WTC11 (cell line): ENCODE measurements at regions not wholly inside any gene's neighbourhood (a gene's known extent, or its start where the extent isn't known, plus 50 kb on each side); places are given as distances from the start of the nearest gene placed in this dataset.

Experiments
- ATF6 ChIP-seq: sonication (generic); formaldehyde crosslinking; IDR thresholded peaks from 2 replicates; pipeline ENCODE4 v1.8.1; 2023; ENCODE audit warnings: mild to moderate bottlenecking, missing genetic modification reagents
- CTCF ChIP-seq: fragments of 200-600 bp; IDR thresholded peaks from 2 replicates; pipeline ENCODE4 v1.8.0; 2022; ENCODE audit warnings: antibody characterized with exemption
- E2F5 ChIP-seq: sonication (generic); formaldehyde crosslinking; IDR thresholded peaks from 2 replicates; pipeline ENCODE4 v1.8.1; 2022; ENCODE audit warnings: mild to moderate bottlenecking, moderate library complexity, missing genetic modification reagents
- NR2C2 ChIP-seq: sonication (generic); formaldehyde crosslinking; IDR thresholded peaks from 2 replicates; pipeline ENCODE4 v1.8.0; 2022; ENCODE audit warnings: mild to moderate bottlenecking, missing genetic modification reagents
- SMAD4 ChIP-seq: sonication (generic); formaldehyde crosslinking; IDR thresholded peaks from 2 replicates; pipeline ENCODE4 v1.8.0; 2022; ENCODE audit warnings: mild to moderate bottlenecking, missing genetic modification reagents
- TEAD1 ChIP-seq: sonication (generic); formaldehyde crosslinking; IDR thresholded peaks from 2 replicates; pipeline ENCODE4 v1.8.0; 2022; ENCODE audit warnings: mild to moderate bottlenecking, missing genetic modification reagents
- USF2 ChIP-seq: sonication (generic); formaldehyde crosslinking; IDR thresholded peaks from 2 replicates; pipeline ENCODE4 v1.8.1; 2023; ENCODE audit warnings: mild to moderate bottlenecking, missing genetic modification reagents, moderate library complexity
- ZNF138 ChIP-seq: sonication (generic); formaldehyde crosslinking; conservative IDR thresholded peaks from 2 replicates; pipeline ENCODE4 v1.8.1; 2022; ENCODE audit warnings: mild to moderate bottlenecking, moderate library complexity, missing genetic modification reagents
- TF ChIP-seq, protein P1 (sequence below): fragments of 250-450 bp; sonication (Bioruptor Pico); IDR thresholded peaks from 2 replicates; pipeline ENCODE4 v1.9.0; 2021; ENCODE audit warnings: mild to moderate bottlenecking

GRCh38 chr10:31136386-31136785 is 104.7 kb upstream of the ZNF438 start:
- TF ChIP-seq, protein P1, sequence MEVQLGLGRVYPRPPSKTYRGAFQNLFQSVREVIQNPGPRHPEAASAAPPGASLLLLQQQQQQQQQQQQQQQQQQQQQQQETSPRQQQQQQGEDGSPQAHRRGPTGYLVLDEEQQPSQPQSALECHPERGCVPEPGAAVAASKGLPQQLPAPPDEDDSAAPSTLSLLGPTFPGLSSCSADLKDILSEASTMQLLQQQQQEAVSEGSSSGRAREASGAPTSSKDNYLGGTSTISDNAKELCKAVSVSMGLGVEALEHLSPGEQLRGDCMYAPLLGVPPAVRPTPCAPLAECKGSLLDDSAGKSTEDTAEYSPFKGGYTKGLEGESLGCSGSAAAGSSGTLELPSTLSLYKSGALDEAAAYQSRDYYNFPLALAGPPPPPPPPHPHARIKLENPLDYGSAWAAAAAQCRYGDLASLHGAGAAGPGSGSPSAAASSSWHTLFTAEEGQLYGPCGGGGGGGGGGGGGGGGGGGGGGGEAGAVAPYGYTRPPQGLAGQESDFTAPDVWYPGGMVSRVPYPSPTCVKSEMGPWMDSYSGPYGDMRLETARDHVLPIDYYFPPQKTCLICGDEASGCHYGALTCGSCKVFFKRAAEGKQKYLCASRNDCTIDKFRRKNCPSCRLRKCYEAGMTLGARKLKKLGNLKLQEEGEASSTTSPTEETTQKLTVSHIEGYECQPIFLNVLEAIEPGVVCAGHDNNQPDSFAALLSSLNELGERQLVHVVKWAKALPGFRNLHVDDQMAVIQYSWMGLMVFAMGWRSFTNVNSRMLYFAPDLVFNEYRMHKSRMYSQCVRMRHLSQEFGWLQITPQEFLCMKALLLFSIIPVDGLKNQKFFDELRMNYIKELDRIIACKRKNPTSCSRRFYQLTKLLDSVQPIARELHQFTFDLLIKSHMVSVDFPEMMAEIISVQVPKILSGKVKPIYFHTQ (CRISPR knock-in tag), result no peak
- TF ChIP-seq NR2C2 (no peak), CTCF (no peak), ZNF138 (CRISPR knock-in tag) (no peak), ATF6 (CRISPR knock-in tag) (no peak), E2F5 (no peak), SMAD4 (CRISPR knock-in tag) (no peak), USF2 (CRISPR knock-in tag) (no peak), TEAD1 (no peak)
